ENCODE measurements at regions not wholly inside any gene's neighbourhood (a gene's known extent, or its start where the extent isn't known, plus 50 kb on each side); places are given as distances from the start of the nearest gene placed in this dataset.

DNA sequence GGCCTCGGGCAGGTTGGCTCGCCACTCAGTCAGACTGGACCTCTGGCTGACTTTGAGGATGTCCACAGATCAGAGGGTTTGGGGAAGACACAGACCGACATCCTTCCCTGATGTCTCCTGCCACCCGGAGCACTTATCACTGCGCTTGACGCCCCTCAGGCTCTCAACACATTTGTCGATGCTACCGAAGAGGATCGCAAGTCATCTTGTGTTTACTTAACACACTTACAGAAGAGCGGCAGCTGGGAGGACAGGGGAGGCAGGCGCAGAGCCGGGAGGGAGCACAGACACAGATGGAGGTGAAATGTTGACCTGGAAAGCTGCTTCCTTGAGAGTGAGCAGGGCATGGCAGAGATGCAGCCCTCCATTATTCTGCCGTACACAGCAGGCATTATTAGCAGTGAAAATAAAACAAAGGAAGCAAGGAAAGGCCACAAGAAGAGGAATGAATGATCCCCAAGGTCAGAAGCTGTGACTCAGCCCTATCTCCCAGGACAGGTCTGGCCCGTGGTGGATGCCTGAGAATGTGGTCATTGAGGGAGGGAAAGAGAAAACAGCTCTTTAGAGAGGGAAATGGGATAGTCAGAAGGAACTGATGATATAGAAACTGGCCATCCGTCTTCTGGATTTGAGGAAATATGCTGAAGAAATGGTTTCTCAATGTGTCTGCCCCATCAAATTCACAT is 549.5 kb upstream of the ARGLU1 start:
- no peak overlapping the region for H3K4me3 Mint-ChIP-seq

More for the DNA sequence above, 549.5 kb upstream of the ARGLU1 start:
- no peak overlapping the region for H2BK20ac ChIP-seq (ENCODE audit: low read depth, low read length, poor library complexity, severe bottlenecking)
- no peak overlapping the region for H2BK120ac ChIP-seq (ENCODE audit: low read depth, low read length, poor library complexity, severe bottlenecking)
- H4K5ac ChIP-seq (ENCODE audit: insufficient read length, low read depth, low read length) = no peak overlapping the region
- H3K18ac ChIP-seq (ENCODE audit: insufficient read length, low read depth, low read length) = no peak overlapping the region
- WGBS (ENCODE audit: extremely low coverage, insufficient read length, low lambda C conversion rate) = no CpG with 5 or more reads among the region's 15 CpGs
- H4K91ac ChIP-seq (ENCODE audit: insufficient read length, low read depth, low read length) = no peak overlapping the region
- peak overlapping the region in 1 of 3 experiments; percentile 32; a peak in 2 of 7 replicates for H3K27ac Mint-ChIP-seq
- DNase-seq = no peak
- H3K27me3 ChIP-seq (ENCODE audit: insufficient read depth, low read length) = no peaks in the 10 kb centered on the region
- no peak overlapping the region for H3K4me2 ChIP-seq (ENCODE audit: insufficient read depth, insufficient read length, low read length)
- no peaks in the 10 kb centered on the region for H3K27me3 Mint-ChIP-seq (ENCODE audit: low read depth)
- no peaks in the 10 kb centered on the region for H3K36me3 Mint-ChIP-seq (ENCODE audit: insufficient read depth in 1 of 3, low read depth in 3 of 3)
- no peak overlapping the region; the same call in 1 of the 2 replicates for H3K14ac ChIP-seq (ENCODE audit: insufficient read depth, low read length)
- H3K9me3 ChIP-seq (ENCODE audit: control insufficient read depth, low read depth, low read length) = no peaks in the 10 kb centered on the region
- H3K23me2 ChIP-seq (ENCODE audit: insufficient read length, low read depth, low read length, poor library complexity, severe bottlenecking) = no peaks in the 10 kb centered on the region
- no peak overlapping the region for H2BK15ac ChIP-seq (ENCODE audit: low read depth, low read length)
- no peak overlapping the region for H2BK5ac ChIP-seq (ENCODE audit: insufficient read length, low read length)
- H3K79me2 ChIP-seq (ENCODE audit: insufficient read depth, low read length) = no peaks in the 10 kb centered on the region
- no peak overlapping the region for H2AFZ ChIP-seq (ENCODE audit: low read length)
- no peaks in the 10 kb centered on the region for H3K9me3 Mint-ChIP-seq
- H3K23ac ChIP-seq (ENCODE audit: insufficient read length, low read depth, low read length) = no peak overlapping the region
- H4K20me1 ChIP-seq (ENCODE audit: control insufficient read depth, insufficient read depth, insufficient read length) = no peaks in the 10 kb centered on the region
- H2AK5ac ChIP-seq (ENCODE audit: insufficient read length, low read length) = no peak overlapping the region
- no peak overlapping the region for H3K9ac ChIP-seq (ENCODE audit: extremely low read depth, insufficient read length, low read length)
- no peaks in the 10 kb centered on the region for H3K4me1 ChIP-seq (ENCODE audit: insufficient read depth, low read length)
- H2BK12ac ChIP-seq (ENCODE audit: insufficient read length, low read depth, low read length) = no peak overlapping the region
- no peak overlapping the region for H3K27ac ChIP-seq (ENCODE audit: insufficient read length, low read depth, low read length)
- no peak overlapping the region for H4K8ac ChIP-seq (replicated peaks; ENCODE audit: insufficient read length, low read depth, low read length)
- no peaks in the 10 kb centered on the region for H3K79me1 ChIP-seq (ENCODE audit: insufficient read depth, low read depth, low read length, poor library complexity, severe bottlenecking)
- H3K4ac ChIP-seq (ENCODE audit: low read depth, low read length) = no peak overlapping the region
- peaks cover 8 to 16% of the 10 kb centered on the region in 2 experiments for H3K4me1 Mint-ChIP-seq
- TF ChIP-seq, protein P1, sequence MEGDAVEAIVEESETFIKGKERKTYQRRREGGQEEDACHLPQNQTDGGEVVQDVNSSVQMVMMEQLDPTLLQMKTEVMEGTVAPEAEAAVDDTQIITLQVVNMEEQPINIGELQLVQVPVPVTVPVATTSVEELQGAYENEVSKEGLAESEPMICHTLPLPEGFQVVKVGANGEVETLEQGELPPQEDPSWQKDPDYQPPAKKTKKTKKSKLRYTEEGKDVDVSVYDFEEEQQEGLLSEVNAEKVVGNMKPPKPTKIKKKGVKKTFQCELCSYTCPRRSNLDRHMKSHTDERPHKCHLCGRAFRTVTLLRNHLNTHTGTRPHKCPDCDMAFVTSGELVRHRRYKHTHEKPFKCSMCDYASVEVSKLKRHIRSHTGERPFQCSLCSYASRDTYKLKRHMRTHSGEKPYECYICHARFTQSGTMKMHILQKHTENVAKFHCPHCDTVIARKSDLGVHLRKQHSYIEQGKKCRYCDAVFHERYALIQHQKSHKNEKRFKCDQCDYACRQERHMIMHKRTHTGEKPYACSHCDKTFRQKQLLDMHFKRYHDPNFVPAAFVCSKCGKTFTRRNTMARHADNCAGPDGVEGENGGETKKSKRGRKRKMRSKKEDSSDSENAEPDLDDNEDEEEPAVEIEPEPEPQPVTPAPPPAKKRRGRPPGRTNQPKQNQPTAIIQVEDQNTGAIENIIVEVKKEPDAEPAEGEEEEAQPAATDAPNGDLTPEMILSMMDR (conservative IDR thresholded peaks at IDR 0.05) = no peak
- no peak overlapping the region for H3T11ph ChIP-seq (ENCODE audit: low read length)
- no peak overlapping the region for H3K56ac ChIP-seq (ENCODE audit: insufficient read length, low read depth, low read length)

Data from H9 (cell line).